Osteocyte (in vitro differentiated cells): ENCODE measurements at regions not wholly inside any gene's neighbourhood (a gene's known extent, or its start where the extent isn't known, plus 50 kb on each side); places are given as distances from the start of the nearest gene placed in this dataset.
A peak's percentile ranks its signal among the peaks of the same experiment; 100 is the strongest.

ENCODE experiments used
- DNase-seq: peaks from one replicate; pipeline ENCODE4 v3.0.0; 2021; ENCODE audit warnings: mixed read lengths; ENCODE audit not compliant: unreplicated experiment; ENCODE audit errors: extremely low spot score
- H3K27ac Mint-ChIP-seq: one replicate; pipeline ENCODE4 v1.8.0; 2021; ENCODE audit warnings: mild to moderate bottlenecking, mixed read lengths; ENCODE audit not compliant: unreplicated experiment
- H3K27me3 Mint-ChIP-seq: one replicate; pipeline ENCODE4 v1.8.0; 2021; ENCODE audit warnings: mixed read lengths; ENCODE audit not compliant: unreplicated experiment
- H3K36me3 Mint-ChIP-seq: one replicate; pipeline ENCODE4 v1.8.0; 2021; ENCODE audit warnings: mixed read lengths; ENCODE audit not compliant: unreplicated experiment
- H3K4me1 Mint-ChIP-seq: one replicate; pipeline ENCODE4 v1.8.0; 2021; ENCODE audit warnings: mixed read lengths; ENCODE audit not compliant: unreplicated experiment
- H3K4me3 Mint-ChIP-seq: one replicate; pipeline ENCODE4 v1.8.0; 2021; ENCODE audit warnings: mild to moderate bottlenecking, moderate library complexity, mixed read lengths; ENCODE audit not compliant: unreplicated experiment
- H3K9me3 Mint-ChIP-seq: one replicate; pipeline ENCODE4 v1.8.0; 2021; ENCODE audit warnings: mixed read lengths; ENCODE audit not compliant: unreplicated experiment
- CTCF ChIP-seq: fragments of 200-600 bp; sonication (generic); IDR thresholded peaks from 2 replicates; pipeline ENCODE4 v1.5.0; 2021; ENCODE audit warnings: antibody characterized with exemption, mild to moderate bottlenecking, moderate library complexity

- peak; percentile 74 for DNase-seq
- Mint-ChIP-seq H3K27me3 (no peaks in the 10 kb centered on the region), H3K36me3 (no peaks in the 10 kb centered on the region), H3K9me3 (peaks cover 39% of the 10 kb centered on the region), H3K4me3 (no peak overlapping the region), H3K4me1 (no peaks in the 10 kb centered on the region), H3K27ac (no peak overlapping the region)
- no peak for TF ChIP-seq CTCF
Measured at GRCh38 chr10:130862626-130863025, 448.9 kb downstream of the TCERG1L start.

GRCh38 chr10:130863044-130863443 is 448.5 kb downstream of the TCERG1L start:
- H3K27me3 Mint-ChIP-seq = no peaks in the 10 kb centered on the region
- DNase-seq = peak; percentile 79
- peaks cover 39% of the 10 kb centered on the region for H3K9me3 Mint-ChIP-seq
- no peaks in the 10 kb centered on the region for H3K4me1 Mint-ChIP-seq
- no peaks in the 10 kb centered on the region for H3K36me3 Mint-ChIP-seq
- no peak overlapping the region for H3K4me3 Mint-ChIP-seq
- no peak for TF ChIP-seq CTCF
- H3K27ac Mint-ChIP-seq = no peak overlapping the region

- Mint-ChIP-seq H3K27ac (no peak overlapping the region), H3K4me3 (no peak overlapping the region), H3K9me3 (peaks cover 47% of the 10 kb centered on the region), H3K4me1 (no peaks in the 10 kb centered on the region), H3K36me3 (no peaks in the 10 kb centered on the region), H3K27me3 (no peaks in the 10 kb centered on the region)
- no peak for TF ChIP-seq CTCF
- peak; percentile 48 for DNase-seq
Measured at GRCh38 chr10:130864961-130865818, 446.3 kb downstream of the TCERG1L start.

GRCh38 chr10:130866857-130867256 is 444.7 kb downstream of the TCERG1L start:
- Mint-ChIP-seq H3K36me3 (no peaks in the 10 kb centered on the region), H3K27me3 (no peaks in the 10 kb centered on the region), H3K27ac (no peak overlapping the region), H3K4me1 (no peaks in the 10 kb centered on the region), H3K9me3 (peaks cover 37% of the 10 kb centered on the region), H3K4me3 (no peak overlapping the region)
- no peak for TF ChIP-seq CTCF
- DNase-seq = no peak

GRCh38 chr10:130867446-130868194 is 443.9 kb downstream of the TCERG1L start:
- Mint-ChIP-seq H3K4me3 (no peak overlapping the region), H3K4me1 (no peaks in the 10 kb centered on the region), H3K27ac (no peak overlapping the region), H3K27me3 (no peaks in the 10 kb centered on the region), H3K9me3 (peaks cover 39% of the 10 kb centered on the region), H3K36me3 (no peaks in the 10 kb centered on the region)
- DNase-seq = peak; percentile 76
- no peak for TF ChIP-seq CTCF
